Globus pallidus (tissue), 1 donor: ENCODE measurements at regions not wholly inside any gene's neighbourhood (a gene's known extent, or its start where the extent isn't known, plus 50 kb on each side); places are given as distances from the start of the nearest gene placed in this dataset.
"Not testable (repeated sequence)": the region's sequence is repeated elsewhere in the genome, so short reads cannot be mapped to it uniquely, and the experiment has no call there.

ENCODE experiments used
- DNase-seq: peaks from one replicate; pipeline ENCODE4 v3.0.0-alpha.2; 2015; ENCODE audit warnings: low spot score

GRCh38 chr15:66635817-66636216 lies 66.2 kb upstream of the SMAD6 start:
- DNase-seq = no peak

- DNase-seq = not testable (repeated sequence)
Observed at GRCh38 chr15:66637044-66637443, 65.0 kb upstream of the SMAD6 start.

- DNase-seq = no peak
Observed at GRCh38 chr15:66638377-66638776, 63.7 kb upstream of the SMAD6 start.

GRCh38 chr15:66641485-66642315 lies 60.3 kb upstream of the SMAD6 start:
- DNase-seq = no peak

GRCh38 chr15:66642514-66642913 lies 59.5 kb upstream of the SMAD6 start:
- no peak for DNase-seq

- DNase-seq = no peak
Observed at GRCh38 chr15:66643033-66643432, 59.0 kb upstream of the SMAD6 start.

GRCh38 chr15:66644000-66644787 lies 57.8 kb upstream of the SMAD6 start:
- DNase-seq = no peak

GRCh38 chr15:66644869-66645268 lies 57.2 kb upstream of the SMAD6 start:
- no peak for DNase-seq

- DNase-seq = no peak
Observed at GRCh38 chr15:66646308-66646707, 55.7 kb upstream of the SMAD6 start.

- no peak for DNase-seq
Observed at GRCh38 chr15:66646799-66647198, 55.2 kb upstream of the SMAD6 start.

GRCh38 chr15:66647358-66647757 lies 54.7 kb upstream of the SMAD6 start:
- DNase-seq = no peak

GRCh38 chr15:66648588-66648987 lies 53.4 kb upstream of the SMAD6 start:
- no peak for DNase-seq

- DNase-seq = no peak
Observed at GRCh38 chr15:66649235-66649984, 52.6 kb upstream of the SMAD6 start.

- no peak for DNase-seq
Observed at GRCh38 chr15:66650433-66650832, 51.6 kb upstream of the SMAD6 start.

GRCh38 chr15:66651198-66651597 lies 50.8 kb upstream of the SMAD6 start:
- DNase-seq = no peak

- DNase-seq = no peak
Observed at GRCh38 chr15:66651913-66652642, 50.0 kb upstream of the SMAD6 start.
